ENCODE measurements at regions not wholly inside any gene's neighbourhood (a gene's known extent, or its start where the extent isn't known, plus 50 kb on each side); places are given as distances from the start of the nearest gene placed in this dataset.

DNA sequence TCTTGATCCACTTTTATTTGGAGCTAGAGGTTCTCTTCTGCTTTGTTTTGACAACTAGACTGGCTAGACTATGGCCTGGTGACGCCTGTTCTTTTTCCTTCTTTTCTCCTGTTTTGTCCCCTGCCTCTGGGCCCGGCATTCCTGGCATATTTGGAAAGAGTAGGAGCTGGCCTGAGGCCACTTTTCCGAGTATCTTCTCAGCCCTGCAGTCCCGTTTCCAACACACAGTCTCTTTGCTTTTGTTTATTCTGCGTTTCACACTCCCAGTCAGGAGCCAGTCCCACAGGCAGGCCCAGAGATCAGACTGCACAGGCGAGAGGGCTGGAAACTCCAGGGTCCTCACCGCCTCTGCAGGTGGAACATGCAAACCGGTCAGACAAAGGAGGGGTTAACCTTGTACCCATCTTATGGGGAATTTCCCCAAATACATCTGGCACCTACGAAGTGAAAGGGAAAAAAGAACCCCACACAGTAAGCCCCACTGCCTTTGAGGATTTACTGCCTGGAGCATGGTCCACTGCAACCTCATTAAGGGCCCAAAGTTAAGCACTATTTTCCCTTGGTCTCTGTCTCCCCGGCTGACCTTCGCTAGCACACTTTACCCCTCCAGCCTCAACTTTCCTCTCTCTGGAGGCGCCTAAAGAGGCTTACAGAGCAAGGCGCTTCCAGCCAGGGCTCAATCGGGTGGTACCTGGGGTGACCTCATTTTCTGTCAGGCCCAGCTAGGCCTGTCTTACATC lies 141.1 kb downstream of the TOMM20 start:
- H3K9ac ChIP-seq (ENCODE audit: low read length): no peak overlapping the region
- Mint-ChIP-seq H3K9me3 (ENCODE audit: insufficient read depth) (no peaks in the 10 kb centered on the region), H3K27ac (peak overlapping the region; percentile 64), H3K4me3 (peak overlapping the region; percentile 26), H3K4me1 (peaks cover 46% of the 10 kb centered on the region), H3K27me3 (no peaks in the 10 kb centered on the region)
- intact Hi-C loops (cut with micrococcal nuclease): no loop called here
- no peak overlapping the region for H3K27ac ChIP-seq (ENCODE audit: low read length in 2 of 2)
- H3K36me3 ChIP-seq (replicated peaks in 1 of 2; ENCODE audit: control extremely low read depth in 1 of 2, control insufficient read depth in 1 of 2, extremely low read depth in 1 of 2, insufficient read depth in 2 of 2, low read length in 1 of 2): no peaks in the 10 kb centered on the region
- no peaks in the 10 kb centered on the region for H3K9me3 ChIP-seq (ENCODE audit: control extremely low read depth in 1 of 3, control insufficient read depth in 2 of 3, insufficient read depth in 1 of 3, low read length in 2 of 3)
- no peaks in the 10 kb centered on the region for H3K27me3 ChIP-seq (replicated peaks in 1 of 4; ENCODE audit: control extremely low read depth in 1 of 4, control insufficient read depth in 3 of 4, insufficient read depth in 4 of 4, low read length in 3 of 4)
- DNase-seq (peak; percentile 38), ATAC-seq (ENCODE audit: low read depth) (peak; percentile 46)
- H2AFZ ChIP-seq (ENCODE audit: insufficient read depth, low read depth, low read length, poor library complexity, severe bottlenecking): no peak overlapping the region
- H3K4me3 ChIP-seq (ENCODE audit: control extremely low read depth in 1 of 5, extremely low read depth in 1 of 5, insufficient read depth in 1 of 5, low read depth in 2 of 5, low read length in 4 of 5): no peak overlapping the region
- peaks cover 25 to 37% of the 10 kb centered on the region in 2 donors for H3K4me1 ChIP-seq (ENCODE audit: control insufficient read depth in 2 of 2, insufficient read depth in 2 of 2, low read length in 2 of 2)
- H4K20me1 ChIP-seq (ENCODE audit: control insufficient read depth, insufficient read depth, low read length, poor library complexity, severe bottlenecking): no peaks in the 10 kb centered on the region
- H3K79me2 ChIP-seq (ENCODE audit: control insufficient read depth, insufficient read depth, low read length): no peaks in the 10 kb centered on the region
- CTCF ChIA-PET: interaction anchor here (1.1 kb wide), 1 partner anchor 96 kb away, joined by 3 read pairs; no protein-coding TSS in a partner anchor
- no peak overlapping the region for H3K4me2 ChIP-seq (replicated peaks; ENCODE audit: low read depth, low read length, poor library complexity, severe bottlenecking)
- TF ChIP-seq, protein P1, sequence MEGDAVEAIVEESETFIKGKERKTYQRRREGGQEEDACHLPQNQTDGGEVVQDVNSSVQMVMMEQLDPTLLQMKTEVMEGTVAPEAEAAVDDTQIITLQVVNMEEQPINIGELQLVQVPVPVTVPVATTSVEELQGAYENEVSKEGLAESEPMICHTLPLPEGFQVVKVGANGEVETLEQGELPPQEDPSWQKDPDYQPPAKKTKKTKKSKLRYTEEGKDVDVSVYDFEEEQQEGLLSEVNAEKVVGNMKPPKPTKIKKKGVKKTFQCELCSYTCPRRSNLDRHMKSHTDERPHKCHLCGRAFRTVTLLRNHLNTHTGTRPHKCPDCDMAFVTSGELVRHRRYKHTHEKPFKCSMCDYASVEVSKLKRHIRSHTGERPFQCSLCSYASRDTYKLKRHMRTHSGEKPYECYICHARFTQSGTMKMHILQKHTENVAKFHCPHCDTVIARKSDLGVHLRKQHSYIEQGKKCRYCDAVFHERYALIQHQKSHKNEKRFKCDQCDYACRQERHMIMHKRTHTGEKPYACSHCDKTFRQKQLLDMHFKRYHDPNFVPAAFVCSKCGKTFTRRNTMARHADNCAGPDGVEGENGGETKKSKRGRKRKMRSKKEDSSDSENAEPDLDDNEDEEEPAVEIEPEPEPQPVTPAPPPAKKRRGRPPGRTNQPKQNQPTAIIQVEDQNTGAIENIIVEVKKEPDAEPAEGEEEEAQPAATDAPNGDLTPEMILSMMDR (IDR thresholded peaks at IDR 0.05): no peak
- no peak for TF ChIP-seq EZH2 (IDR thresholded peaks at IDR 0.05; ENCODE audit: borderline replicate concordance, insufficient read depth, low read depth, low read length, poor library complexity, severe bottlenecking)
- 46% methylated on average over 10 of the region's 14 CpGs for WGBS (ENCODE audit: insufficient coverage)
- POLR2A ChIA-PET: no interaction called here

DNA sequence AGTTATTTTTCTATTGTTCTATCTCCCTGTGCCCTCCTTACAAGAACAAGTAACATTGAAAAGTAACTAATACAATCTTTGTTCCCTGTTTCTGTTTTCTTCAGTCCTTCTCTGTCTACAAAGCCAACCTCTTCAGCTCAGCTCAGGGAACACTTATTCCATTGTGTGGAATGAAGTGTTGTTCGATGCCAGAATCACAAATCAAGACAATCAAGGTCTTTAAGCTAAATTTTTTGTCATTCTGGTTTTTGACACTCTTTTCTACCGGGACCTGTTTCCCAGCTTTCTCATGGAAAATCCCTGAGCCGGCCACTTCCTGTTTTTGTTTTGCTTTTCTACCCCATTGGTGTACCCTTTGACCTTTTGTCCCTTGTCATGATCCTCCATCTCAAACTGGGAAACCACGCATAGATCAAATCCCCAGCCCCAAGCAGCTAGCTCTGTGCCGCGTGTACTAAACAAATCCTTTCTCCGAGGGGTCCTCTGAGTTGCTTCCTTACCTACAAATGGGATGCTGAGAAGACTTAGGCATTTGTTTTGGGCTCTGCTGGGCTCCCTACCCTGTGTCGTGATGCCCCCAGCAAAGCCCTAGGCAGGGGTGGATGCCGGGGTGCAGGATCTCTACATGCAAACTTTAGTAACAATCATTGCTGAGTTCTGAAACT lies 141.8 kb downstream of the TOMM20 start:
- ChIA-PET POLR2A (interaction anchor here (0.7 kb wide), 2 partner anchors 13 to 108 kb away, joined by 6 to 7 read pairs; no protein-coding TSS in a partner anchor), CTCF (interaction anchor here (0.6 to 1.1 kb wide), 3 partner anchors 97 to 529 kb away, joined by 3 to 4 read pairs (median 4); no protein-coding TSS in a partner anchor)
- H3K4me1 ChIP-seq (ENCODE audit: control insufficient read depth in 2 of 2, insufficient read depth in 2 of 2, low read length in 2 of 2): peaks cover 25 to 37% of the 10 kb centered on the region in 2 donors
- H4K20me1 ChIP-seq (ENCODE audit: control insufficient read depth, insufficient read depth, low read length, poor library complexity, severe bottlenecking): no peaks in the 10 kb centered on the region
- Mint-ChIP-seq H3K27me3 (no peaks in the 10 kb centered on the region), H3K4me1 (peaks cover 47% of the 10 kb centered on the region), H3K4me3 (peak overlapping the region; percentile 11), H3K9me3 (ENCODE audit: insufficient read depth) (no peaks in the 10 kb centered on the region), H3K27ac (peak overlapping the region; percentile 64)
- H3K27me3 ChIP-seq (replicated peaks in 1 of 4; ENCODE audit: control extremely low read depth in 1 of 4, control insufficient read depth in 3 of 4, insufficient read depth in 4 of 4, low read length in 3 of 4): no peaks in the 10 kb centered on the region
- no peak overlapping the region for H3K4me2 ChIP-seq (replicated peaks; ENCODE audit: low read depth, low read length, poor library complexity, severe bottlenecking)
- H3K9me3 ChIP-seq (ENCODE audit: control extremely low read depth in 1 of 3, control insufficient read depth in 2 of 3, insufficient read depth in 1 of 3, low read length in 2 of 3): no peaks in the 10 kb centered on the region
- H2AFZ ChIP-seq (ENCODE audit: insufficient read depth, low read depth, low read length, poor library complexity, severe bottlenecking): no peak overlapping the region
- intact Hi-C loops (cut with micrococcal nuclease): no loop called here
- H3K79me2 ChIP-seq (ENCODE audit: control insufficient read depth, insufficient read depth, low read length): no peaks in the 10 kb centered on the region
- no peak for DNase-seq
- 80% methylated on average over 8 of the region's 9 CpGs for WGBS (ENCODE audit: insufficient coverage)
- TF ChIP-seq, protein P1 (IDR thresholded peaks at IDR 0.05): no peak
- no peak for TF ChIP-seq EZH2 (IDR thresholded peaks at IDR 0.05; ENCODE audit: borderline replicate concordance, insufficient read depth, low read depth, low read length, poor library complexity, severe bottlenecking)
- H3K36me3 ChIP-seq (replicated peaks in 1 of 2; ENCODE audit: control extremely low read depth in 1 of 2, control insufficient read depth in 1 of 2, extremely low read depth in 1 of 2, insufficient read depth in 2 of 2, low read length in 1 of 2): no peaks in the 10 kb centered on the region
- no peak for ATAC-seq (ENCODE audit: low read depth)
- H3K27ac ChIP-seq (ENCODE audit: low read length in 2 of 2): no peak overlapping the region
- H3K4me3 ChIP-seq (ENCODE audit: control extremely low read depth in 1 of 5, extremely low read depth in 1 of 5, insufficient read depth in 1 of 5, low read depth in 2 of 5, low read length in 4 of 5): no peak overlapping the region
- H3K9ac ChIP-seq (ENCODE audit: low read length): no peak overlapping the region
